ENCODE measurements at regions not wholly inside any gene's neighbourhood (a gene's known extent, or its start where the extent isn't known, plus 50 kb on each side); places are given as distances from the start of the nearest gene placed in this dataset.

DNA sequence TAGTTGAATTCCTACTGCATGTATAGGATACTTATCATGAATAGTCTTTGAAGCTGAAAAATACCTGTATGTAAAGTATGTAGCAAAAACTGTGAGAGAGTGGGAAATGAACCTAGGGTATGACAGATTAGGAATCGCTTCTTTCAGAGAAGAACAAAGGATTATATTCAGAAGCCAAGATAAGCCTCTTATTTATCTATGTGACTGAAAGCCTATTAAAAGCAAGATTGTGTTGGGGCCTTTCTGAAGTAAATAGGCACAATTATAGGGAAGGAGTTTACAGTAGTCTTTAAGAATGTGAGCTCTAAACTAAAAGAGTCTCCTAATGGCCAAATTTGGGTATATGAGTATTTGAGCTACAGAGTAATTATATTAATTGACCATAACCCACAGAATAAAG lies 102.1 kb downstream of the MTERF1 start:
- no peaks in the 10 kb centered on the region for H3K36me3 ChIP-seq (ENCODE audit: control insufficient read depth, insufficient read depth, low read length)
- no peaks in the 10 kb centered on the region for H3K9me3 ChIP-seq (ENCODE audit: control insufficient read depth, low read length)
- TF ChIP-seq, protein P1, sequence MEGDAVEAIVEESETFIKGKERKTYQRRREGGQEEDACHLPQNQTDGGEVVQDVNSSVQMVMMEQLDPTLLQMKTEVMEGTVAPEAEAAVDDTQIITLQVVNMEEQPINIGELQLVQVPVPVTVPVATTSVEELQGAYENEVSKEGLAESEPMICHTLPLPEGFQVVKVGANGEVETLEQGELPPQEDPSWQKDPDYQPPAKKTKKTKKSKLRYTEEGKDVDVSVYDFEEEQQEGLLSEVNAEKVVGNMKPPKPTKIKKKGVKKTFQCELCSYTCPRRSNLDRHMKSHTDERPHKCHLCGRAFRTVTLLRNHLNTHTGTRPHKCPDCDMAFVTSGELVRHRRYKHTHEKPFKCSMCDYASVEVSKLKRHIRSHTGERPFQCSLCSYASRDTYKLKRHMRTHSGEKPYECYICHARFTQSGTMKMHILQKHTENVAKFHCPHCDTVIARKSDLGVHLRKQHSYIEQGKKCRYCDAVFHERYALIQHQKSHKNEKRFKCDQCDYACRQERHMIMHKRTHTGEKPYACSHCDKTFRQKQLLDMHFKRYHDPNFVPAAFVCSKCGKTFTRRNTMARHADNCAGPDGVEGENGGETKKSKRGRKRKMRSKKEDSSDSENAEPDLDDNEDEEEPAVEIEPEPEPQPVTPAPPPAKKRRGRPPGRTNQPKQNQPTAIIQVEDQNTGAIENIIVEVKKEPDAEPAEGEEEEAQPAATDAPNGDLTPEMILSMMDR (IDR thresholded peaks at IDR 0.05) = no peak
- no peak overlapping the region for H2AFZ ChIP-seq
- H3K4me3 ChIP-seq (ENCODE audit: low read depth, low read length) = no peak overlapping the region
- H3K9ac ChIP-seq = no peak overlapping the region
- H3K79me2 ChIP-seq = no peaks in the 10 kb centered on the region
- H3K4me1 ChIP-seq = no peaks in the 10 kb centered on the region
- no peak overlapping the region for H3K27ac ChIP-seq
- H3K4me2 ChIP-seq (ENCODE audit: low read length) = no peak overlapping the region
- no peaks in the 10 kb centered on the region for H3K27me3 ChIP-seq (ENCODE audit: control insufficient read depth, insufficient read depth, low read length)

DNA sequence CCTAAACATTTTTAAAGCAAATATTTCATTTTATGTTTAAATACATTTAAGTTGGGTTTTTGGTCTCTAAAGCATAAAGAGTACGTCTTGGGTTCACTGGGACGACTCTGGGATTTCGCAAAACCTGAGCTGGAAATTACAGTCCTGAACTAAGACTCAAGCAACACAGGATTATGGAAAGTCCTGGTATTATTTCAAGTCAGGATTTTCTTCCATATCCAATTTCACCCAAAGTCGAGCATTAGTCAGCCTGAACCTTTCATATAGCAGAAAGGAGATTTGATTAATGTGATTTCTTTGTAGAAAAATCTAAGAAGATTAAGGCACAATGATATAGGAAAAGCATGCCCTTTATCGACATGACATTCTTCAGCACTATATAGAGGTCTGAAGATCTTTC lies 100.0 kb downstream of the MTERF1 start:
- Histone ChIP-seq H3K4me2 (ENCODE audit: low read length) (no peak overlapping the region), H3K36me3 (ENCODE audit: control insufficient read depth, insufficient read depth, low read length) (no peaks in the 10 kb centered on the region), H3K9me3 (ENCODE audit: control insufficient read depth, low read length) (no peaks in the 10 kb centered on the region), H3K27ac (no peak overlapping the region), H3K9ac (no peak overlapping the region), H3K4me3 (ENCODE audit: low read depth, low read length) (no peak overlapping the region), H3K27me3 (ENCODE audit: control insufficient read depth, insufficient read depth, low read length) (no peaks in the 10 kb centered on the region), H3K4me1 (no peaks in the 10 kb centered on the region), H3K79me2 (no peaks in the 10 kb centered on the region), H2AFZ (no peak overlapping the region)
- TF ChIP-seq, protein P1 (IDR thresholded peaks at IDR 0.05) = no peak

DNA sequence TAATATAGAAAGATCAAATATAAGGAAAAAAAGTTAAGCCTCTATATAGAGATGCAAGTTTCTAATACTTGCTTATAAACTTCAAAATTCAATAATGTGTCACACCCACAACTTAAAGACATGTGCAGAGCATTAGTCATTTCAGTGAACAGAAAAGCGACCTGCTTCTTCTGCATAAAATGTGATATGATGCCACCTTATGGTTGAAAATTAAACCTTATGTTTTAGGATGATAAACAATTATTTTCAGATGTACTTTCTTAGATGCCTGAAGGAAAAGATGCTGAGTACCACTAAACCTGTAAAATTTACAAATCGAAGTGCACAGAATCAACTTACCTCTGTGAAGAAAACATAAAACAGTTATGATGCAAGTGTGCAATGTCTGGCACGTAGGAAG lies 96.0 kb downstream of the MTERF1 start:
- no peaks in the 10 kb centered on the region for H3K79me2 ChIP-seq
- no peak overlapping the region for H3K4me2 ChIP-seq (ENCODE audit: low read length)
- H3K4me3 ChIP-seq (ENCODE audit: low read depth, low read length) = no peak overlapping the region
- H2AFZ ChIP-seq = no peak overlapping the region
- no peaks in the 10 kb centered on the region for H3K36me3 ChIP-seq (ENCODE audit: control insufficient read depth, insufficient read depth, low read length)
- H3K27me3 ChIP-seq (ENCODE audit: control insufficient read depth, insufficient read depth, low read length) = no peaks in the 10 kb centered on the region
- H3K9ac ChIP-seq = no peak overlapping the region
- H3K4me1 ChIP-seq = no peaks in the 10 kb centered on the region
- H3K9me3 ChIP-seq (ENCODE audit: control insufficient read depth, low read length) = no peaks in the 10 kb centered on the region
- H3K27ac ChIP-seq = no peak overlapping the region
- TF ChIP-seq, protein P1 (IDR thresholded peaks at IDR 0.05) = no peak

DNA sequence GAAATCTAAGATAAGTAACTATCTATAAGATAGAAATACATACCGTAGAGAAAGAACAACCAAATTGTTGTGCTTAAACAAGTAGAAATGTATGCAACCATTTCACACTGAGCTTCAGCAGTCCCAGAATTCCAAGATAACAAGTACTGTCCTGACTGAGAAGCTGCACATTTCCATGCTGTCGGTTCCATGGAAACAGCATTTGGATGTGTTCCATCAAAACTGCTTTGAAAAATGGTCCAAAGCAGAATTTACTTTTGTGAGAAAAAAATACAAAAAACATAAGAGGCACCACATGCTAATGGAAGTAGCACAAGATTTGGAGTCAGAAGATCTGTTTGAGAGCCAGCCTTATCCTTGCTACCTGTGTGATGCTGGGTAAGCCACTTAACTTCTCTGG lies 92.6 kb downstream of the MTERF1 start:
- Histone ChIP-seq H3K27ac (no peak overlapping the region), H3K4me1 (no peaks in the 10 kb centered on the region), H2AFZ (no peak overlapping the region), H3K9ac (no peak overlapping the region), H3K36me3 (ENCODE audit: control insufficient read depth, insufficient read depth, low read length) (no peaks in the 10 kb centered on the region), H3K79me2 (no peaks in the 10 kb centered on the region), H3K27me3 (ENCODE audit: control insufficient read depth, insufficient read depth, low read length) (no peaks in the 10 kb centered on the region), H3K4me2 (ENCODE audit: low read length) (no peak overlapping the region), H3K9me3 (ENCODE audit: control insufficient read depth, low read length) (no peaks in the 10 kb centered on the region), H3K4me3 (ENCODE audit: low read depth, low read length) (no peak overlapping the region)
- TF ChIP-seq, protein P1 (IDR thresholded peaks at IDR 0.05) = no peak

DNA sequence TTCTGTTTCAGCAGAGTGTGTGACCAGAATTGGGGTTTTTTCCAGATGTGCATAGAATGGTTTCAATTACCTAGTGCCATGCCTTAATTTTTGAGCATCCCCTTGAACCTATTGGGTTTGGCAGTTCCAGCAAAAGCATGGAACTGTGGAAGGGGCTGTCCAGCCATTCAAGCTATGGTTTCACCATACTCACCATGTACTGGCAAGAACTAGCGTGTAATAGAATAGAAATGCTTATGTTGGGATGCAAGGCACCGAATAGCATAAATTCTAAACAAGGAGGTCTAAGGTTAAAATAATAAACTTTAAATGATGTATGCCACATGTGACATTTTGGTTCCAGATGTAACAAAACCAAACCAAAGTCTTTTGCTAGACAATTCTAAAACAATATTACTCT lies 91.4 kb downstream of the MTERF1 start:
- Histone ChIP-seq H3K9me3 (ENCODE audit: control insufficient read depth, low read length) (no peaks in the 10 kb centered on the region), H3K9ac (no peak overlapping the region), H3K27me3 (ENCODE audit: control insufficient read depth, insufficient read depth, low read length) (no peaks in the 10 kb centered on the region), H3K4me1 (no peaks in the 10 kb centered on the region), H2AFZ (no peak overlapping the region), H3K27ac (no peak overlapping the region), H3K79me2 (no peaks in the 10 kb centered on the region), H3K36me3 (ENCODE audit: control insufficient read depth, insufficient read depth, low read length) (no peaks in the 10 kb centered on the region), H3K4me3 (ENCODE audit: low read depth, low read length) (no peak overlapping the region), H3K4me2 (ENCODE audit: low read length) (no peak overlapping the region)
- TF ChIP-seq, protein P1 (IDR thresholded peaks at IDR 0.05) = no peak
